GM12878 (cell line): ENCODE measurements at regions not wholly inside any gene's neighbourhood (a gene's known extent, or its start where the extent isn't known, plus 50 kb on each side); places are given as distances from the start of the nearest gene placed in this dataset.

Source experiments
- ATAC-seq: fragments of 200-7000 bp; cut with Tn5 transposase; 3 replicates; pipeline ENCODE4 v1.9.1; 2020; ENCODE audit warnings: mild to moderate bottlenecking, moderate library complexity
- BruUV-seq: library from RNA; stranded (reverse); fragments of 400-500 nt; replicated peaks from 2 replicates; lab custom pipeline; 2021; lab: Mats Ljungman, UMichigan
- CTCF ChIA-PET: fragments of 300-600 bp; sonication (Branson Sonifier 250); formaldehyde crosslinking; extraction: SDS; loops from one replicate; lab custom pipeline; 2021; ENCODE audit warnings: inconsistent platforms; lab: Yijun Ruan, JAX
- POLR2A ChIA-PET: fragments of 350-600 bp; formaldehyde crosslinking; extraction: SDS; loops from one replicate; lab custom pipeline; 2021; ENCODE audit warnings: inconsistent platforms; lab: Charles Lee
- RAD21 ChIA-PET: fragments of 300-600 bp; sonication (Branson Sonifier 250); formaldehyde crosslinking; loops from one replicate; lab custom pipeline; 2023; ENCODE audit warnings: antibody characterized with exemption; ENCODE audit not compliant: unreplicated experiment; lab: Charles Lee
- SMC1A ChIA-PET: fragments of 300-600 bp; sonication (Branson Sonifier 250); formaldehyde crosslinking; loops from one replicate; lab custom pipeline; 2023; ENCODE audit not compliant: unreplicated experiment, uncharacterized antibody; lab: Charles Lee
- DNase-seq: peaks from one replicate; pipeline ENCODE4 v3.0.0-alpha.2; 2011; ENCODE audit warnings: low read depth, low spot score
- FAIRE-seq: peaks from 3 replicates; lab custom pipeline; 2011; peaks lifted over from hg19 to GRCh38; lab: Jason Lieb, UNC
- H2AFZ ChIP-seq: 2 replicates; pipeline ENCODE4 v1.6.0; 2011; ENCODE audit warnings: low read depth, low read length, control low read depth; ENCODE audit not compliant: control insufficient read depth
- H3K27ac ChIP-seq: 2 replicates; pipeline ENCODE4 v1.5.1; 2011; ENCODE audit warnings: control low read depth; ENCODE audit not compliant: control insufficient read depth, insufficient read depth
- H3K27me3 ChIP-seq, 2 experiments: replicated peaks in 1 of 2; 2 replicates each; pipeline versions ENCODE4 v1.6.0 to v1.6.1; 2011; ENCODE audit warnings: low read length in 1 of 2; ENCODE audit not compliant: control insufficient read depth in 2 of 2, insufficient read depth in 2 of 2
- H3K36me3 ChIP-seq, 2 experiments: 2 replicates each; pipeline ENCODE4 v1.5.1; 2011; ENCODE audit warnings: low read length in 1 of 2; ENCODE audit not compliant: control insufficient read depth in 2 of 2, insufficient read depth in 2 of 2
- H3K4me1 ChIP-seq: 2 replicates; pipeline ENCODE4 v1.6.1; 2011; ENCODE audit warnings: mild to moderate bottlenecking, low read length, moderate library complexity, mixed read lengths; ENCODE audit not compliant: control insufficient read depth, insufficient read depth
- H3K4me2 ChIP-seq: 2 replicates; pipeline ENCODE4 v1.6.0; 2011; ENCODE audit warnings: control low read depth; ENCODE audit not compliant: control insufficient read depth, insufficient read depth
- H3K4me3 ChIP-seq: fragments of 200-600 bp; sonication (generic); 2 replicates; pipeline ENCODE4 v1.5.1; 2016
- H3K79me2 ChIP-seq: 2 replicates; pipeline ENCODE4 v1.6.0; 2011; ENCODE audit warnings: low read length; ENCODE audit not compliant: control insufficient read depth, insufficient read depth
- H3K9ac ChIP-seq: 2 replicates; pipeline ENCODE4 v1.8.0; 2011; ENCODE audit warnings: low read length, control low read depth, mixed read lengths; ENCODE audit not compliant: control insufficient read depth, insufficient read depth
- H3K9me3 ChIP-seq: replicated peaks from 3 replicates; pipeline ENCODE4 v1.5.1; 2011; ENCODE audit warnings: mild to moderate bottlenecking, low read length; ENCODE audit not compliant: control insufficient read depth, insufficient read depth
- H4K20me1 ChIP-seq: 2 replicates; pipeline ENCODE4 v1.6.0; 2011; ENCODE audit not compliant: control insufficient read depth, insufficient read depth
- KAT2A ChIP-seq: conservative IDR thresholded peaks from 2 replicates; pipeline ENCODE4 v1.6.1; 2011; ENCODE audit warnings: low read depth, low read length; ENCODE audit not compliant: control insufficient read depth
- MAX ChIP-seq: IDR thresholded peaks from 2 replicates; pipeline ENCODE4 v1.6.1; 2012; ENCODE audit warnings: low read depth, low read length, improper control_type of control experiment
- MTA3 ChIP-seq: IDR thresholded peaks from 2 replicates; pipeline ENCODE4 v1.6.1; 2012; ENCODE audit warnings: low read length, inconsistent platforms, borderline replicate concordance
- TBL1XR1 ChIP-seq: IDR thresholded peaks from 2 replicates; pipeline ENCODE4 v1.6.1; 2012; ENCODE audit warnings: low read depth, low read length, improper control_type of control experiment
- TCF12 ChIP-seq: IDR thresholded peaks from 2 replicates; pipeline ENCODE4 v1.6.1; 2011; ENCODE audit warnings: low read depth, mild to moderate bottlenecking, low read length
- ZBTB40 ChIP-seq: fragments of 450-650 bp; IDR thresholded peaks from 2 replicates; pipeline ENCODE4 v1.6.1; 2016; ENCODE audit warnings: mild to moderate bottlenecking, moderate library complexity, borderline replicate concordance
- WGBS: methylation state at CpG from one replicate; pipeline ENCODE4 v1.1.6; 2016; ENCODE audit warnings: low lambda C conversion rate; ENCODE audit not compliant: insufficient replicate concordance, insufficient coverage; ENCODE audit errors: missing lambda C conversion rate; 5-methylcytosine and 5-hydroxymethylcytosine counted together
- in situ Hi-C: fragments of 300-500 bp; cut with MboI; formaldehyde crosslinking; loops from 9 replicates; pipeline ENCODE4 v1.14.3; 2018; ENCODE audit warnings: mixed read lengths
- intact Hi-C: fragments of 100-400 bp; cut with micrococcal nuclease; formaldehyde crosslinking; loops from one replicate; pipeline ENCODE4 v1.14.2; 2022; ENCODE audit not compliant: unreplicated experiment
- TF ChIP-seq, protein P1 (sequence below): fragments of 450-650 bp; formaldehyde crosslinking; IDR thresholded peaks from 2 replicates; pipeline ENCODE4 v1.4.0; 2020; ENCODE audit warnings: mild to moderate bottlenecking, moderate library complexity

DNA sequence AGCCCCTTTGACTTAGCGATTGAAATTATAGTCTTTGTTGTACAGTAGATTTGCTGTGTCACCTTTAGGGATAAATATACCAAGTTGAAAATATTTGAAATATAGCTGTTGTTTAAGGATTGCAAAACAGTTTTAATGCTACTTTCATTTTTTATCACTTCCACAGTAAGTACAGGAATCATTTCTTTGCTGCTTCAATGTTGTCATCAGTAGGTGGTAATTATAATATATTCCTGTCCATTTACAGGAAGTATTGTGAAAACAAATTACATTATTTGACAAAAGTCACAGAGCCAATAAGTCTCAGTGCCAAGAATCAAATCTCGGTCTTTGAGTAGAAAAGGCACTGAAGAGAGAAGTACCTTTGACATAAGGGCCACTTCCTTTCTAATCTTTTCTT is 342.6 kb upstream of the RGS6 start:
- TF ChIP-seq TCF12 (no peak), MAX (no peak)
- intact Hi-C loops, result no loop called here
- H3K4me3 ChIP-seq, result no peak overlapping the region
- H4K20me1 ChIP-seq, result no peaks in the 10 kb centered on the region
- FAIRE-seq, result no peak
- peaks cover 13% of the 10 kb centered on the region for H3K4me1 ChIP-seq
- SMC1A ChIA-PET, result interaction anchor here (1.0 to 4.1 kb wide), 3 partner anchors 7 to 35 kb away, joined by 3 to 28 read pairs (median 28); no protein-coding TSS in a partner anchor
- H3K4me2 ChIP-seq, result no peak overlapping the region
- no peak overlapping the region for H3K27ac ChIP-seq
- no peak for ATAC-seq
- WGBS, result 98% methylated on average over 2 of the region's 2 CpGs
- H3K79me2 ChIP-seq, result peaks cover 24% of the 10 kb centered on the region
- H2AFZ ChIP-seq, result no peak overlapping the region
- no peaks in the 10 kb centered on the region for H3K27me3 ChIP-seq
- DNase-seq, result no peak
- RAD21 ChIA-PET, result interaction anchor here (0.9 to 3.5 kb wide), 2 partner anchors 34 to 264 kb away, joined by 3 to 16 read pairs; no protein-coding TSS in a partner anchor
- CTCF ChIA-PET, result interaction anchor here (1.1 to 3.1 kb wide), 3 partner anchors 7 to 70 kb away, joined by 3 to 12 read pairs (median 4); no protein-coding TSS in a partner anchor
- in situ Hi-C loops, result no loop called here
- no peak overlapping the region for H3K9ac ChIP-seq
- no peaks in the 10 kb centered on the region; the same call in 2 of the 3 replicates for H3K9me3 ChIP-seq
- BruUV-seq, result no TSS peak
- H3K36me3 ChIP-seq, result peaks cover 0 to 9% of the 10 kb centered on the region in 2 experiments; a peak in 2 of 4 replicates
- POLR2A ChIA-PET, result interaction anchor here (0.9 to 1.8 kb wide), 6 partner anchors 11 to 39 kb away, joined by 3 to 4 read pairs (median 3); no protein-coding TSS in a partner anchor

GRCh38 chr14:71590131-71590530 is 342.1 kb upstream of the RGS6 start:
- ChIA-PET POLR2A (interaction anchor here (0.9 to 1.8 kb wide), 5 partner anchors 11 to 39 kb away, joined by 3 to 4 read pairs (median 3); no protein-coding TSS in a partner anchor), SMC1A (interaction anchor here (1.1 to 4.1 kb wide), 4 partner anchors 8 to 191 kb away, joined by 3 to 28 read pairs (median 16); no protein-coding TSS in a partner anchor), CTCF (interaction anchor here (0.9 to 3.1 kb wide), 4 partner anchors 8 to 265 kb away, joined by 3 to 12 read pairs (median 4); no protein-coding TSS in a partner anchor), RAD21 (interaction anchor here (0.9 to 3.5 kb wide), 2 partner anchors 35 to 265 kb away, joined by 3 to 16 read pairs; no protein-coding TSS in a partner anchor)
- DNase-seq, result no peak
- Histone ChIP-seq H3K79me2 (peaks cover 24% of the 10 kb centered on the region), H3K9ac (no peak overlapping the region), H3K4me1 (peaks cover 13% of the 10 kb centered on the region), H2AFZ (no peak overlapping the region), H4K20me1 (no peaks in the 10 kb centered on the region), H3K4me3 (no peak overlapping the region), H3K27ac (no peak overlapping the region), H3K4me2 (no peak overlapping the region), H3K36me3 (peaks cover 0 to 9% of the 10 kb centered on the region in 2 experiments; a peak in 2 of 4 replicates), H3K9me3 (no peaks in the 10 kb centered on the region; the same call in 2 of the 3 replicates), H3K27me3 (no peaks in the 10 kb centered on the region)
- in situ Hi-C loops, result no loop called here
- intact Hi-C loops, result no loop called here
- FAIRE-seq, result no peak
- no TSS peak for BruUV-seq
- TF ChIP-seq, protein P1, sequence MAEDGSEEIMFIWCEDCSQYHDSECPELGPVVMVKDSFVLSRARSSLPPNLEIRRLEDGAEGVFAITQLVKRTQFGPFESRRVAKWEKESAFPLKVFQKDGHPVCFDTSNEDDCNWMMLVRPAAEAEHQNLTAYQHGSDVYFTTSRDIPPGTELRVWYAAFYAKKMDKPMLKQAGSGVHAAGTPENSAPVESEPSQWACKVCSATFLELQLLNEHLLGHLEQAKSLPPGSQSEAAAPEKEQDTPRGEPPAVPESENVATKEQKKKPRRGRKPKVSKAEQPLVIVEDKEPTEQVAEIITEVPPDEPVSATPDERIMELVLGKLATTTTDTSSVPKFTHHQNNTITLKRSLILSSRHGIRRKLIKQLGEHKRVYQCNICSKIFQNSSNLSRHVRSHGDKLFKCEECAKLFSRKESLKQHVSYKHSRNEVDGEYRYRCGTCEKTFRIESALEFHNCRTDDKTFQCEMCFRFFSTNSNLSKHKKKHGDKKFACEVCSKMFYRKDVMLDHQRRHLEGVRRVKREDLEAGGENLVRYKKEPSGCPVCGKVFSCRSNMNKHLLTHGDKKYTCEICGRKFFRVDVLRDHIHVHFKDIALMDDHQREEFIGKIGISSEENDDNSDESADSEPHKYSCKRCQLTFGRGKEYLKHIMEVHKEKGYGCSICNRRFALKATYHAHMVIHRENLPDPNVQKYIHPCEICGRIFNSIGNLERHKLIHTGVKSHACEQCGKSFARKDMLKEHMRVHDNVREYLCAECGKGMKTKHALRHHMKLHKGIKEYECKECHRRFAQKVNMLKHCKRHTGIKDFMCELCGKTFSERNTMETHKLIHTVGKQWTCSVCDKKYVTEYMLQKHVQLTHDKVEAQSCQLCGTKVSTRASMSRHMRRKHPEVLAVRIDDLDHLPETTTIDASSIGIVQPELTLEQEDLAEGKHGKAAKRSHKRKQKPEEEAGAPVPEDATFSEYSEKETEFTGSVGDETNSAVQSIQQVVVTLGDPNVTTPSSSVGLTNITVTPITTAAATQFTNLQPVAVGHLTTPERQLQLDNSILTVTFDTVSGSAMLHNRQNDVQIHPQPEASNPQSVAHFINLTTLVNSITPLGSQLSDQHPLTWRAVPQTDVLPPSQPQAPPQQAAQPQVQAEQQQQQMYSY (CRISPR knock-in tag), result no peak
- TF ChIP-seq ZBTB40 (no peak), TBL1XR1 (no peak), KAT2A (no peak), MTA3 (no peak)
- no peak for ATAC-seq
- whole genome bisulfite sequencing, result 95% methylated on average over 5 of the region's 5 CpGs
